ENCODE measurements at regions not wholly inside any gene's neighbourhood (a gene's known extent, or its start where the extent isn't known, plus 50 kb on each side); places are given as distances from the start of the nearest gene placed in this dataset.

DNA sequence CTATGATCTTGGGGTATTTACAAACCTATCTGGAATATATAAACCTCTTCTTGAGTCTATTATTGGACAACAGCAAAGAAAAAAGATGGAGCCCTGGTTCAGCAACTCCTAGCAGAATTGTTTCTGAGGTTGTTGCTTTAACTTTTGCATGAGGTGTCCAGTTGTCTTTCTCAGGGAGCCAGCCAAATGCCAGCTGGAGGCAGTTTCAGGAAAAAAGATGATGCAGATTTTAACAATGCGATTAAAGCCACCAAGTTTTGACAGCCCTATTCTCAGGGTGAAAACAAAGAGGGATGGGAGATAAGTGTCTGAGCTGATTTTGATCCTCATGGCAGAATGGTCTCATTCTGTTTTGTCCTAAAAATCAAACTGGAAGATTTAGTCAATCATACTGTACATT lies 181.6 kb upstream of the RASGRP1 start:
- ATAC-seq (no peak), DNase-seq (ENCODE audit: low read depth, low spot score) (no peak)
- ChIA-PET POLR2A (no interaction called here), CTCF (no interaction called here)
- no peak overlapping the region for H3K4me3 ChIP-seq (ENCODE audit: low read depth in 2 of 2, low read length in 2 of 2)
- no peaks in the 10 kb centered on the region for H3K27me3 ChIP-seq (ENCODE audit: control insufficient read depth, insufficient read depth, low read length)
- no peaks in the 10 kb centered on the region for H3K4me1 ChIP-seq (ENCODE audit: control insufficient read depth, insufficient read depth, low read length)
- H3K36me3 ChIP-seq (ENCODE audit: control insufficient read depth, insufficient read depth, low read length), result no peaks in the 10 kb centered on the region
- no peak for TF ChIP-seq TCF7L2 (IDR thresholded peaks at IDR 0.05; ENCODE audit: low read depth, low read length)
- TF ChIP-seq, protein P1, sequence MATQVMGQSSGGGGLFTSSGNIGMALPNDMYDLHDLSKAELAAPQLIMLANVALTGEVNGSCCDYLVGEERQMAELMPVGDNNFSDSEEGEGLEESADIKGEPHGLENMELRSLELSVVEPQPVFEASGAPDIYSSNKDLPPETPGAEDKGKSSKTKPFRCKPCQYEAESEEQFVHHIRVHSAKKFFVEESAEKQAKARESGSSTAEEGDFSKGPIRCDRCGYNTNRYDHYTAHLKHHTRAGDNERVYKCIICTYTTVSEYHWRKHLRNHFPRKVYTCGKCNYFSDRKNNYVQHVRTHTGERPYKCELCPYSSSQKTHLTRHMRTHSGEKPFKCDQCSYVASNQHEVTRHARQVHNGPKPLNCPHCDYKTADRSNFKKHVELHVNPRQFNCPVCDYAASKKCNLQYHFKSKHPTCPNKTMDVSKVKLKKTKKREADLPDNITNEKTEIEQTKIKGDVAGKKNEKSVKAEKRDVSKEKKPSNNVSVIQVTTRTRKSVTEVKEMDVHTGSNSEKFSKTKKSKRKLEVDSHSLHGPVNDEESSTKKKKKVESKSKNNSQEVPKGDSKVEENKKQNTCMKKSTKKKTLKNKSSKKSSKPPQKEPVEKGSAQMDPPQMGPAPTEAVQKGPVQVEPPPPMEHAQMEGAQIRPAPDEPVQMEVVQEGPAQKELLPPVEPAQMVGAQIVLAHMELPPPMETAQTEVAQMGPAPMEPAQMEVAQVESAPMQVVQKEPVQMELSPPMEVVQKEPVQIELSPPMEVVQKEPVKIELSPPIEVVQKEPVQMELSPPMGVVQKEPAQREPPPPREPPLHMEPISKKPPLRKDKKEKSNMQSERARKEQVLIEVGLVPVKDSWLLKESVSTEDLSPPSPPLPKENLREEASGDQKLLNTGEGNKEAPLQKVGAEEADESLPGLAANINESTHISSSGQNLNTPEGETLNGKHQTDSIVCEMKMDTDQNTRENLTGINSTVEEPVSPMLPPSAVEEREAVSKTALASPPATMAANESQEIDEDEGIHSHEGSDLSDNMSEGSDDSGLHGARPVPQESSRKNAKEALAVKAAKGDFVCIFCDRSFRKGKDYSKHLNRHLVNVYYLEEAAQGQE (IDR thresholded peaks at IDR 0.05; ENCODE audit: insufficient read depth in 1 of 2, low read depth in 2 of 2, low read length in 1 of 2), result no peak
- no peak for TF ChIP-seq SIN3A (IDR thresholded peaks at IDR 0.05; ENCODE audit: borderline replicate concordance, insufficient read depth, low read depth, low read length)
- no peak for TF ChIP-seq POLR2AphosphoS5 (IDR thresholded peaks at IDR 0.05; ENCODE audit: low read depth, low read length)
- TF ChIP-seq, protein P2, sequence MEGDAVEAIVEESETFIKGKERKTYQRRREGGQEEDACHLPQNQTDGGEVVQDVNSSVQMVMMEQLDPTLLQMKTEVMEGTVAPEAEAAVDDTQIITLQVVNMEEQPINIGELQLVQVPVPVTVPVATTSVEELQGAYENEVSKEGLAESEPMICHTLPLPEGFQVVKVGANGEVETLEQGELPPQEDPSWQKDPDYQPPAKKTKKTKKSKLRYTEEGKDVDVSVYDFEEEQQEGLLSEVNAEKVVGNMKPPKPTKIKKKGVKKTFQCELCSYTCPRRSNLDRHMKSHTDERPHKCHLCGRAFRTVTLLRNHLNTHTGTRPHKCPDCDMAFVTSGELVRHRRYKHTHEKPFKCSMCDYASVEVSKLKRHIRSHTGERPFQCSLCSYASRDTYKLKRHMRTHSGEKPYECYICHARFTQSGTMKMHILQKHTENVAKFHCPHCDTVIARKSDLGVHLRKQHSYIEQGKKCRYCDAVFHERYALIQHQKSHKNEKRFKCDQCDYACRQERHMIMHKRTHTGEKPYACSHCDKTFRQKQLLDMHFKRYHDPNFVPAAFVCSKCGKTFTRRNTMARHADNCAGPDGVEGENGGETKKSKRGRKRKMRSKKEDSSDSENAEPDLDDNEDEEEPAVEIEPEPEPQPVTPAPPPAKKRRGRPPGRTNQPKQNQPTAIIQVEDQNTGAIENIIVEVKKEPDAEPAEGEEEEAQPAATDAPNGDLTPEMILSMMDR (IDR thresholded peaks at IDR 0.05), result no peak
- H3K9me3 ChIP-seq (ENCODE audit: control insufficient read depth, insufficient read depth, low read depth, low read length), result no peaks in the 10 kb centered on the region
- intact Hi-C loops (cut with micrococcal nuclease; ENCODE audit: unreplicated experiment) (no loop called here), in situ Hi-C loops (cut with HindIII; ENCODE audit: low pct_unique_long_range_greater_than_20kb, low sequenced_read_pairs) (no loop called here)
- H3K27ac ChIP-seq (ENCODE audit: low read length), result no peak overlapping the region
- no TSS peak for BruUV-seq (replicated peaks)

DNA sequence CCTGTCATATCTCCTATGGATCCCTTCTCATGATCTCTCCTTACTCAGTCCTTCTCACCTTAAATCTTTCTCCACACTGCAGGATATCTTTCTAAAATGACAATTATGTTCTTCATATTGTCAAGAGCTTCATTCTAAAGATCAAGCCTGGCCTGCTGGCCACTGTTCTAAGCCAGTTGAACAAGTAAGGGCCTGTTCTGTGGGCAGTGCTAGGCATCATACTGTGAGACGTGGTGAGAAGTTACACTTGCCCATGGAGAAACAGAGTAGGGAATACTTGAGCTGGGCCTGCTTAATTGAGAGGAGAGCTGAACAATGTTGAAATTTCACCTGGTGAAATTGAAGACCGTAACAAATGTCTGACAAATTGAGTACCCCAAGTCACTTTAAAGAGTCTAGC lies 184.1 kb upstream of the RASGRP1 start:
- DNase-seq (ENCODE audit: low read depth, low spot score) (no peak), ATAC-seq (no peak)
- H3K36me3 ChIP-seq (ENCODE audit: control insufficient read depth, insufficient read depth, low read length), result no peaks in the 10 kb centered on the region
- in situ Hi-C loops (cut with HindIII; ENCODE audit: low pct_unique_long_range_greater_than_20kb, low sequenced_read_pairs) (no loop called here), intact Hi-C loops (cut with micrococcal nuclease; ENCODE audit: unreplicated experiment) (no loop called here)
- no peaks in the 10 kb centered on the region for H3K27me3 ChIP-seq (ENCODE audit: control insufficient read depth, insufficient read depth, low read length)
- no peak overlapping the region for H3K27ac ChIP-seq (ENCODE audit: low read length)
- no peak for TF ChIP-seq POLR2AphosphoS5 (IDR thresholded peaks at IDR 0.05; ENCODE audit: low read depth, low read length)
- H3K4me3 ChIP-seq (ENCODE audit: low read depth in 2 of 2, low read length in 2 of 2), result no peak overlapping the region
- POLR2A ChIA-PET, result no interaction called here
- BruUV-seq (replicated peaks), result no TSS peak
- CTCF ChIA-PET, result no interaction called here
- no peaks in the 10 kb centered on the region for H3K9me3 ChIP-seq (ENCODE audit: control insufficient read depth, insufficient read depth, low read depth, low read length)
- H3K4me1 ChIP-seq (ENCODE audit: control insufficient read depth, insufficient read depth, low read length), result no peaks in the 10 kb centered on the region

DNA sequence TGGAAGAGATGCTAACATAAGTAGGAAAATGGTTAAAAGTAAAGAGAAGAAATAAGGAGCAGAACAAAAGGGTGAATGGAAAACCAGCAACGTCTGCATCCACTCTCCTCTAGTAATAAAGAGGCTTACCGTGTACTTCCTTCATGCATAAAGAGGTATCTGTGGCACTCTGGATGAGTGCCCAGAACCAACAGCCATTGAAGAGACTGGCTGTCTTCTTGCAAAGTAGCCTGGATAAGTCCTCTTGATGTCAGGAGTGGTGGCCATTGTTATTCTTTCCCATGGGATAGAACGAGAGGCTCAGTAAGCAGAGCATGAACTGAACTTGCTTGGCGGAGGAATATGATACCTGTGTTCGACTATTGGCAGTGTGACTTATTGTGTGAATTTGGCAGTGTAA lies 186.2 kb upstream of the RASGRP1 start:
- no peaks in the 10 kb centered on the region for H3K9me3 ChIP-seq (ENCODE audit: control insufficient read depth, insufficient read depth, low read depth, low read length)
- H3K4me3 ChIP-seq (ENCODE audit: low read depth in 2 of 2, low read length in 2 of 2), result no peak overlapping the region
- no peaks in the 10 kb centered on the region for H3K27me3 ChIP-seq (ENCODE audit: control insufficient read depth, insufficient read depth, low read length)
- ChIA-PET CTCF (no interaction called here), POLR2A (no interaction called here)
- intact Hi-C loops (cut with micrococcal nuclease; ENCODE audit: unreplicated experiment), result no loop called here
- DNase-seq (ENCODE audit: low read depth, low spot score) (no peak), ATAC-seq (no peak)
- no peak overlapping the region for H3K27ac ChIP-seq (ENCODE audit: low read length)
- in situ Hi-C loops (cut with HindIII; ENCODE audit: low pct_unique_long_range_greater_than_20kb, low sequenced_read_pairs), result no loop called here
- no peaks in the 10 kb centered on the region for H3K36me3 ChIP-seq (ENCODE audit: control insufficient read depth, insufficient read depth, low read length)
- no peaks in the 10 kb centered on the region for H3K4me1 ChIP-seq (ENCODE audit: control insufficient read depth, insufficient read depth, low read length)
- TF ChIP-seq TCF7L2 (IDR thresholded peaks at IDR 0.05; ENCODE audit: low read depth, low read length), result no peak
- BruUV-seq (replicated peaks), result no TSS peak

Measured in Panc1 (cell line).